ENCODE measurements at regions not wholly inside any gene's neighbourhood (a gene's known extent, or its start where the extent isn't known, plus 50 kb on each side); places are given as distances from the start of the nearest gene placed in this dataset.

DNA sequence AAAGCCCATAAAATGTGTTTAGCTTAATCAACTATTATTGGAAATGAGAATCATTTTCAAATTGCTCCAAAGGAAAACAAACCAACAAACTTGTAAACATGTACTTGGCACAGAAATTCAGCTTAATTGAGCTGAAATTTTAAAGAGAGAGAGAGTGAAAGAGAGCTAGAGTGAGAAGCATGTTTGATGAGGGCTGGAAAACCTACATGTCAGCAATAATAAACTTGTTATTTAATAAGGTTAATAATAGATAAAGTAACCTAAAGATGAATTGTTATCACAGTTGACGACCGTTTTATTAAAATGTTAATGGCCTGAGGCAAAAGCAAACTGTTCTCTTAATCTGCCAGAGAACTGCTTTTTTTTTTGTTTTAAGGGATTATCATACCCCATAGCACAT is 496.1 kb downstream of the RNF144B start:
- intact Hi-C loops (cut with DNase I; ENCODE audit: low total_unique reads) = no loop called here
- no peak for TF ChIP-seq CTCF (IDR thresholded peaks at IDR 0.05)

DNA sequence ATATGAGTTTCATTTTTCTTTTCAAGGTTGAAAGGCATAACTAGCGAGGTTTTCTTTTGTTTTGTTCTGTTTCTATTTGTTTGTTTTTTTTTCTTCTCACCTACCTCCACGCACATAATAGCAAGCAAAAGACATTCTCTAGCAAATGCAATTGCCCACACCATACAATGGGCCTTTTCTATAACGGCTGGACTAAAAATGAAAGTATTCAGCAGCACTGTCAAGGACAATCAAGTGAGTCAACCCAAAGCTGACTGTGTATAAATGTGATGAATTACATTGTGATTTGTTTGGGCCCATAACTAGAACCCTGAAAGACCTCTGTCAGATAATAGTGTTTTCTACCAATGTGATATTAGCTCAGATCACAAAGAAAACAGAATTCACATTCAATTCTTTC is 496.7 kb downstream of the RNF144B start:
- H3K4me1 ChIP-seq = no peaks in the 10 kb centered on the region
- no peak overlapping the region for H3K4me3 ChIP-seq
- intact Hi-C loops (cut with DNase I; ENCODE audit: low total_unique reads) = no loop called here
- no peak for DNase-seq
- H3K9me3 ChIP-seq = no peaks in the 10 kb centered on the region
- no peaks in the 10 kb centered on the region for H3K27me3 ChIP-seq
- no peak for TF ChIP-seq CTCF (IDR thresholded peaks at IDR 0.05)
- no peak overlapping the region for H3K27ac ChIP-seq
- no peaks in the 10 kb centered on the region for H3K36me3 ChIP-seq

More for the DNA sequence above, 496.1 kb downstream of the RNF144B start:
- Histone ChIP-seq H3K27me3 (no peaks in the 10 kb centered on the region), H3K27ac (no peak overlapping the region), H3K4me3 (no peak overlapping the region), H3K4me1 (no peaks in the 10 kb centered on the region), H3K36me3 (no peaks in the 10 kb centered on the region), H3K9me3 (no peaks in the 10 kb centered on the region)
- DNase-seq = no peak

DNA sequence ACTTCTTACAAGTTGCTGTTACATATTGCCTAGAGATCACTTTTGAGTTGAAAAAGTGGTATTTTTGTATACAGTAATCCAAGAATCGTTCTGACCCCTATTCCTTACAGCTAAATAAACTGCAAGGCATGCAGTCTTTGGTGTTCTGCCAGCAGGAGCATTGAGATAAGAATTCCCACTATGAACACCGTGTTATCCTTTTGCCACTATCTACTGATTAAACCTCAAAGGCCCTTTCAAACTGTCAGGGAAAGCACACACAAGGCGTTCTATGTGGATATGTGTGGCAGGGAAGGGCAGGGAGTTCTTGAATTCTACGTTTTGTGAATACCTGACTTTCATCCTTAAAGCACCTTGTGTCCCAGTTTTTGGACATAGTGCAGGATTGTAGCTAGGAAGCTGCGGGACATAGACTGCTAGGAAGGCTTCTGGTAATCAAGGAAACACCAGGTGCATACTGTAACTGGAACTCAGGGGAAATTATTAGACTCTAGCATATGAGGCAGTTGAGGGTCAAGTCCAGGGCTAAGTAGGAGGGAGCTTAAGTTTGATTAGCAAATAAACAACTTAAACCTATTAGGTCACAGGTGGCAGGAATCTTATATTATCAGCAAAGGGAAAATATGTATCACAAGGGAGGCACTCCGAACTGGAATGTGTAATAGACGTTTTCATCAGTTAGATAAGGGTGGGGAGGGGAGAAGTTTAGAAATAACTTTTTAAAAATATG is 506.6 kb downstream of the RNF144B start:
- H3K9me3 ChIP-seq = no peaks in the 10 kb centered on the region

DNA sequence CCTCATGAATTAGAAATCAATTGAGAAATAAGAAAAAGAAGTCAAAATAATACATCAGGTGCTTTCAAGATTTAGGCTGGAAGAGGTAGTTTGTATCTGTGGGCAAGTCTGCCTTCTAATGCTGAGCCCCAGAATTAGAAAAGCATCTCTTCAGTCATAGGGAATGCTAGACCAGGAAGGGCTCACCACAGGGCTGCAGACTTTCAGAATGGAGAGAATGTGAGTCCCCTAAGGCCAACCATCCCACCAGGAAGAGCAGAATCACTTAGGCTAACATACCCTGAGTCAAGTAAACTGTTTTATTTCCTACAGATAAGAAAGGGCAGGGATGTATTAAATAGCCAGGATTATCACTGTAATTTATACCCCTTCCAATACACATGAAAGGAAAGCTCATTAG is 510.2 kb downstream of the RNF144B start:
- no peak for DNase-seq
- no peaks in the 10 kb centered on the region for H3K9me3 ChIP-seq
- H3K36me3 ChIP-seq = no peaks in the 10 kb centered on the region
- no peaks in the 10 kb centered on the region for H3K27me3 ChIP-seq
- H3K4me1 ChIP-seq = no peaks in the 10 kb centered on the region
- intact Hi-C loops (cut with DNase I; ENCODE audit: low total_unique reads) = no loop called here
- no peak overlapping the region for H3K27ac ChIP-seq
- TF ChIP-seq CTCF (IDR thresholded peaks at IDR 0.05) = no peak
- no peak overlapping the region for H3K4me3 ChIP-seq

More for the DNA sequence above, 506.6 kb downstream of the RNF144B start:
- Histone ChIP-seq H3K4me1 (no peaks in the 10 kb centered on the region), H3K4me3 (no peak overlapping the region), H3K36me3 (no peaks in the 10 kb centered on the region), H3K27me3 (no peaks in the 10 kb centered on the region), H3K27ac (no peak overlapping the region)
- no peak for TF ChIP-seq CTCF (IDR thresholded peaks at IDR 0.05)
- intact Hi-C loops (cut with DNase I; ENCODE audit: low total_unique reads) = no loop called here
- DNase-seq = no peak

DNA sequence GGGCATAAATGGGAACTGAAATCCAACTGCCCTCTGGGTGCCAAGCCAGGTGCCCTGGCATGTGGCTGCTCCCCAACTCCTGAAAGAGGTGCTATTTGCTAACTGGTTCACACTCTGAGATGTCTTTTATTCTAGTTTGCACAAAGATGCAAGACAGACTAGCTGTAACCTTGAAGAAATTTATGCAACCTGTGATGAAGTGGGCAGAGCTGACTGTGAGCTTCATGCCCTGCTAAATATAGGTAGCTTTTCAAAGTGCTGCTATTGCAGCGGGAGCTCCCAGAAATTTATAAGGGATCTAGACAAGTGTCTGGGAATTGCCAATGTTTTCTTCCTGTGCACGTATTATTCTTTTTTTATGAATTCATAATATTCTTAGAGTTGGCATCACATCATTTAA is 517.5 kb downstream of the RNF144B start:
- no peaks in the 10 kb centered on the region for H3K36me3 ChIP-seq
- H3K4me3 ChIP-seq = no peak overlapping the region
- intact Hi-C loops (cut with DNase I; ENCODE audit: low total_unique reads) = no loop called here
- no peak for TF ChIP-seq CTCF (IDR thresholded peaks at IDR 0.05)
- DNase-seq = no peak
- no peaks in the 10 kb centered on the region for H3K9me3 ChIP-seq
- no peaks in the 10 kb centered on the region for H3K27me3 ChIP-seq
- no peak overlapping the region for H3K27ac ChIP-seq
- H3K4me1 ChIP-seq = no peaks in the 10 kb centered on the region

DNA sequence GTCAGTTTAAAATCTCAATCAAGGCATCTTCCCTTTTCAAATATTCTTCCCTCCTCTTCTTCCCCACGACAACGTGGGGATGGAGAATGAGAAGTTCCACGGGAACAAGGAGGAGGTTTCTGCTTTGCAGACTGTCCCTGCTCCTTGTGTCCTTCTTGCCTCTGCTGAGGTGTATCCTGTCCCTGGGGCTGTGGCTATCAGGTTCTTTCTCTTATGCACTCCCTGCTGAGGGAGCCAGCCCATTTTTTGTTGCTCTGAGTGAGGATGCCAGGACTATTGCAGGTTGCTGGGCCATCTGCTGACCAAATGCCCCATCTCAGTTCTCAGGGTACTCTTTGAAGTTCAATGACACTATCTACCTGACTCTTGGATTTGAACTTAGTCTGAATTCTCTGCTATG is 533.6 kb downstream of the RNF144B start:
- no peak for TF ChIP-seq CTCF (IDR thresholded peaks at IDR 0.05)
- H3K27me3 ChIP-seq = no peaks in the 10 kb centered on the region
- intact Hi-C loops (cut with DNase I; ENCODE audit: low total_unique reads) = no loop called here
- H3K36me3 ChIP-seq = no peaks in the 10 kb centered on the region
- H3K4me1 ChIP-seq = no peaks in the 10 kb centered on the region
- no peak overlapping the region for H3K27ac ChIP-seq
- no peak for DNase-seq
- no peak overlapping the region for H3K4me3 ChIP-seq
- no peaks in the 10 kb centered on the region for H3K9me3 ChIP-seq

All from tibial artery (tissue), 4 donors.